ENCODE measurements at regions not wholly inside any gene's neighbourhood (a gene's known extent, or its start where the extent isn't known, plus 50 kb on each side); places are given as distances from the start of the nearest gene placed in this dataset.
"Not testable (repeated sequence)": the region's sequence is repeated elsewhere in the genome, so short reads cannot be mapped to it uniquely, and the experiment has no call there.

GRCh38 chr9:75448281-75448680 is 360.0 kb downstream of the OSTF1 start:
- Mint-ChIP-seq H3K4me1 (no peaks in the 10 kb centered on the region), H3K27me3 (peaks cover 0 to 8% of the 10 kb centered on the region in 2 donors), H3K36me3 (no peaks in the 10 kb centered on the region), H3K9me3 (peaks cover 0 to 2% of the 10 kb centered on the region in 2 donors), H3K27ac (no peak overlapping the region), H3K4me3 (no peak overlapping the region)
- no peak for DNase-seq
- ATAC-seq (replicated peaks): no peak

- H3K27me3 Mint-ChIP-seq: peaks cover 0 to 8% of the 10 kb centered on the region in 2 donors
- peaks cover 0 to 2% of the 10 kb centered on the region in 2 donors for H3K9me3 Mint-ChIP-seq
- no peak for DNase-seq
- no peaks in the 10 kb centered on the region for H3K4me1 Mint-ChIP-seq
- no peak for ATAC-seq (replicated peaks)
- no peaks in the 10 kb centered on the region for H3K36me3 Mint-ChIP-seq
- H3K4me3 Mint-ChIP-seq: no peak overlapping the region
- no peak overlapping the region for H3K27ac Mint-ChIP-seq
These were observed 360.6 kb downstream of the OSTF1 start for GRCh38 chr9:75448955-75449354.

GRCh38 chr9:75451045-75451444 is 362.7 kb downstream of the OSTF1 start:
- ATAC-seq (replicated peaks): no peak
- DNase-seq: no peak
- Mint-ChIP-seq H3K4me1 (peaks cover 6 to 20% of the 10 kb centered on the region in 2 donors), H3K27me3 (peaks cover 0 to 4% of the 10 kb centered on the region in 2 donors), H3K9me3 (no peaks in the 10 kb centered on the region), H3K27ac (no peak overlapping the region), H3K36me3 (no peaks in the 10 kb centered on the region), H3K4me3 (no peak overlapping the region)

- Mint-ChIP-seq H3K9me3 (no peaks in the 10 kb centered on the region), H3K4me1 (peaks cover 6 to 20% of the 10 kb centered on the region in 2 donors)
- DNase-seq: no peak
These were observed 363.2 kb downstream of the OSTF1 start for GRCh38 chr9:75451505-75451904.

GRCh38 chr9:75452512-75452911 is 364.2 kb downstream of the OSTF1 start:
- no peaks in the 10 kb centered on the region for H3K36me3 Mint-ChIP-seq
- H3K27ac Mint-ChIP-seq: no peak overlapping the region
- H3K9me3 Mint-ChIP-seq: no peaks in the 10 kb centered on the region
- H3K4me1 Mint-ChIP-seq: peaks cover 6 to 20% of the 10 kb centered on the region in 2 donors
- H3K27me3 Mint-ChIP-seq: peaks cover 0 to 3% of the 10 kb centered on the region in 2 donors
- no peak overlapping the region for H3K4me3 Mint-ChIP-seq
- ATAC-seq (replicated peaks) (no peak), DNase-seq (no peak)

More at GRCh38 chr9:75451505-75451904, 363.2 kb downstream of the OSTF1 start:
- H3K27ac Mint-ChIP-seq: no peak overlapping the region
- peaks cover 0 to 3% of the 10 kb centered on the region in 2 donors for H3K27me3 Mint-ChIP-seq
- H3K4me3 Mint-ChIP-seq: no peak overlapping the region
- ATAC-seq (replicated peaks): no peak
- no peaks in the 10 kb centered on the region for H3K36me3 Mint-ChIP-seq

- H3K9me3 Mint-ChIP-seq: no peaks in the 10 kb centered on the region
- H3K4me1 Mint-ChIP-seq: peaks cover 6 to 20% of the 10 kb centered on the region in 2 donors
- ATAC-seq (replicated peaks): no peak
These were observed 365.7 kb downstream of the OSTF1 start for GRCh38 chr9:75454043-75454442.

GRCh38 chr9:75454891-75455290 is 366.6 kb downstream of the OSTF1 start:
- Mint-ChIP-seq H3K9me3 (no peaks in the 10 kb centered on the region), H3K27ac (no peak overlapping the region), H3K27me3 (no peaks in the 10 kb centered on the region), H3K36me3 (no peaks in the 10 kb centered on the region), H3K4me1 (peaks cover 6 to 20% of the 10 kb centered on the region in 2 donors), H3K4me3 (no peak overlapping the region)
- ATAC-seq (replicated peaks) (no peak), DNase-seq (no peak)

More at GRCh38 chr9:75454043-75454442, 365.7 kb downstream of the OSTF1 start:
- Mint-ChIP-seq H3K27me3 (peaks cover 0 to 3% of the 10 kb centered on the region in 2 donors), H3K36me3 (no peaks in the 10 kb centered on the region), H3K4me3 (no peak overlapping the region), H3K27ac (no peak overlapping the region)
- no peak for DNase-seq

- Mint-ChIP-seq H3K4me3 (no peak overlapping the region), H3K27me3 (no peaks in the 10 kb centered on the region), H3K36me3 (no peaks in the 10 kb centered on the region), H3K27ac (no peak overlapping the region), H3K4me1 (peaks cover 6 to 20% of the 10 kb centered on the region in 2 donors), H3K9me3 (no peaks in the 10 kb centered on the region)
- ATAC-seq (replicated peaks) (peak; percentile 94 to 95), DNase-seq (no peak)
These were observed 367.2 kb downstream of the OSTF1 start for GRCh38 chr9:75455444-75455921.

GRCh38 chr9:75456698-75457097 is 368.4 kb downstream of the OSTF1 start:
- Mint-ChIP-seq H3K4me1 (peaks cover 6 to 20% of the 10 kb centered on the region in 2 donors), H3K4me3 (no peak overlapping the region), H3K27me3 (no peaks in the 10 kb centered on the region), H3K36me3 (no peaks in the 10 kb centered on the region), H3K27ac (no peak overlapping the region), H3K9me3 (no peaks in the 10 kb centered on the region)
- no peak for ATAC-seq (replicated peaks)
- DNase-seq: no peak

- DNase-seq (no peak), ATAC-seq (replicated peaks) (no peak)
- H3K27ac Mint-ChIP-seq: no peak overlapping the region
- H3K9me3 Mint-ChIP-seq: no peaks in the 10 kb centered on the region
- peaks cover 6 to 20% of the 10 kb centered on the region in 2 donors for H3K4me1 Mint-ChIP-seq
- no peaks in the 10 kb centered on the region for H3K36me3 Mint-ChIP-seq
- no peak overlapping the region for H3K4me3 Mint-ChIP-seq
- no peaks in the 10 kb centered on the region for H3K27me3 Mint-ChIP-seq
These were observed 369.2 kb downstream of the OSTF1 start for GRCh38 chr9:75457474-75458011.

- not testable (repeated sequence) for H3K4me3 Mint-ChIP-seq; DNase-seq; H3K27me3 Mint-ChIP-seq; H3K9me3 Mint-ChIP-seq; ATAC-seq (replicated peaks); H3K27ac Mint-ChIP-seq; H3K36me3 Mint-ChIP-seq
- H3K4me1 Mint-ChIP-seq: peaks cover 6 to 17% of the 10 kb centered on the region in 2 donors
These were observed 371.0 kb downstream of the OSTF1 start for GRCh38 chr9:75459311-75459710.

GRCh38 chr9:75461183-75461582 is 372.9 kb downstream of the OSTF1 start:
- H3K36me3 Mint-ChIP-seq: no peaks in the 10 kb centered on the region
- DNase-seq: no peak
- H3K4me1 Mint-ChIP-seq: no peaks in the 10 kb centered on the region
- no peak overlapping the region for H3K27ac Mint-ChIP-seq
- no peak for ATAC-seq (replicated peaks)
- no peak overlapping the region for H3K4me3 Mint-ChIP-seq
- H3K27me3 Mint-ChIP-seq: no peaks in the 10 kb centered on the region
- H3K9me3 Mint-ChIP-seq: no peaks in the 10 kb centered on the region

- no peak for ATAC-seq (replicated peaks)
- Mint-ChIP-seq H3K36me3 (no peaks in the 10 kb centered on the region), H3K27ac (no peak overlapping the region), H3K9me3 (no peaks in the 10 kb centered on the region), H3K4me1 (no peaks in the 10 kb centered on the region), H3K4me3 (no peak overlapping the region), H3K27me3 (no peaks in the 10 kb centered on the region)
- no peak for DNase-seq
These were observed 374.6 kb downstream of the OSTF1 start for GRCh38 chr9:75462866-75463265.

GRCh38 chr9:75463871-75464270 is 375.6 kb downstream of the OSTF1 start:
- H3K27me3 Mint-ChIP-seq: no peaks in the 10 kb centered on the region
- H3K4me3 Mint-ChIP-seq: no peak overlapping the region
- no peak overlapping the region for H3K27ac Mint-ChIP-seq
- H3K4me1 Mint-ChIP-seq: no peaks in the 10 kb centered on the region
- ATAC-seq (replicated peaks) (no peak), DNase-seq (no peak)
- no peaks in the 10 kb centered on the region for H3K9me3 Mint-ChIP-seq
- no peaks in the 10 kb centered on the region for H3K36me3 Mint-ChIP-seq

- Mint-ChIP-seq H3K4me3 (no peak overlapping the region), H3K4me1 (no peaks in the 10 kb centered on the region), H3K27me3 (no peaks in the 10 kb centered on the region), H3K9me3 (no peaks in the 10 kb centered on the region), H3K36me3 (no peaks in the 10 kb centered on the region), H3K27ac (no peak overlapping the region)
- ATAC-seq (replicated peaks) (no peak), DNase-seq (no peak)
These were observed 376.4 kb downstream of the OSTF1 start for GRCh38 chr9:75464726-75465125.
